Keratinocyte (primary cell): ENCODE measurements at regions not wholly inside any gene's neighbourhood (a gene's known extent, or its start where the extent isn't known, plus 50 kb on each side); places are given as distances from the start of the nearest gene placed in this dataset.

Source experiments
- DNase-seq: peaks from one replicate; pipeline ENCODE4 v3.0.0-alpha.2; 2011; ENCODE audit warnings: low read depth, missing footprints, low spot score
- FAIRE-seq: peaks from 2 replicates; lab custom pipeline; 2011; peaks lifted over from hg19 to GRCh38; lab: Jason Lieb, UNC
- H2AFZ ChIP-seq: 2 replicates; pipeline ENCODE4 v1.6.0; 2012; ENCODE audit warnings: low read length, control low read depth, inconsistent platforms; ENCODE audit not compliant: control insufficient read depth
- H3K27ac ChIP-seq: 2 replicates; pipeline ENCODE4 v1.5.1; 2011; ENCODE audit warnings: low read length; ENCODE audit not compliant: control insufficient read depth, insufficient read depth
- H3K27me3 ChIP-seq: 3 replicates; pipeline ENCODE4 v1.6.0; 2011; ENCODE audit warnings: low read length; ENCODE audit not compliant: control insufficient read depth, insufficient read depth; ENCODE audit errors: extremely low read depth
- H3K36me3 ChIP-seq, 2 experiments: 2 replicates in 1 of 2; 3 replicates in 1 of 2; pipeline ENCODE4 v1.5.1; 2011; ENCODE audit warnings: low read length in 2 of 2, mild to moderate bottlenecking in 1 of 2; ENCODE audit not compliant: control insufficient read depth in 2 of 2, insufficient read depth in 2 of 2; ENCODE audit errors: extremely low read depth in 1 of 2
- H3K4me1 ChIP-seq: 3 replicates; pipeline ENCODE4 v1.5.1; 2011; ENCODE audit warnings: low read length; ENCODE audit not compliant: control insufficient read depth, insufficient read depth; ENCODE audit errors: extremely low read depth
- H3K4me2 ChIP-seq: 3 replicates; pipeline ENCODE4 v1.6.0; 2011; ENCODE audit warnings: low read depth, low read length; ENCODE audit not compliant: control insufficient read depth, insufficient read depth; ENCODE audit errors: extremely low read depth
- H3K4me3 ChIP-seq, 3 experiments: fragments of 200-600 bp in 1 of 3; sonication (generic) in 1 of 3; 2 replicates in 2 of 3; 3 replicates in 1 of 3; pipeline ENCODE4 v1.5.1; 2011 to 2016; ENCODE audit warnings: low read length in 3 of 3, mild to moderate bottlenecking in 3 of 3, control low read depth in 2 of 3, inconsistent platforms in 1 of 3, low read depth in 1 of 3, mixed read lengths in 1 of 3, mixed run types in 1 of 3, moderate library complexity in 1 of 3; ENCODE audit not compliant: control insufficient read depth in 2 of 3, insufficient read depth in 2 of 3; ENCODE audit errors: extremely low read depth in 1 of 3
- H3K79me2 ChIP-seq: 2 replicates; pipeline ENCODE4 v1.6.0; 2012; ENCODE audit warnings: low read length; ENCODE audit not compliant: control insufficient read depth, insufficient read depth
- H3K9ac ChIP-seq: 3 replicates; pipeline ENCODE4 v1.6.0; 2011; ENCODE audit warnings: low read length; ENCODE audit not compliant: control insufficient read depth, insufficient read depth; ENCODE audit errors: extremely low read depth
- H3K9me1 ChIP-seq: 3 replicates; pipeline ENCODE4 v1.6.0; 2011; ENCODE audit warnings: low read length; ENCODE audit not compliant: control insufficient read depth, insufficient read depth; ENCODE audit errors: extremely low read depth
- H3K9me3 ChIP-seq: 2 replicates; pipeline ENCODE4 v1.5.1; 2012; ENCODE audit warnings: low read depth, low read length; ENCODE audit not compliant: control insufficient read depth
- H4K20me1 ChIP-seq: 3 replicates; pipeline ENCODE4 v1.6.0; 2011; ENCODE audit warnings: low read length; ENCODE audit not compliant: control insufficient read depth, insufficient read depth; ENCODE audit errors: extremely low read depth
- EZH2 ChIP-seq: IDR thresholded peaks from one replicate; pipeline ENCODE4 v1.6.1; 2012; ENCODE audit warnings: inconsistent platforms, mild to moderate bottlenecking, low read length, moderate library complexity
- dilution Hi-C: fragments of 300-500 bp; cut with MboI; formaldehyde crosslinking; loops from one replicate; pipeline ENCODE4 v1.7.0; 2020; ENCODE audit warnings: low sequenced_read_pairs; ENCODE audit not compliant: extremely low pct_ligation_motif_present
- TF ChIP-seq, protein P1 (sequence below), 3 experiments: IDR thresholded peaks in 1 of 3; conservative IDR thresholded peaks in 1 of 3; optimal IDR thresholded peaks in 1 of 3; 2 replicates in 2 of 3; 3 replicates in 1 of 3; pipeline versions ENCODE3 to v1.5.1; 2011; ENCODE audit warnings: low read length in 3 of 3, mild to moderate bottlenecking in 3 of 3, moderate library complexity in 2 of 3, control low read depth in 1 of 3, inconsistent platforms in 1 of 3; ENCODE audit not compliant: insufficient read depth in 2 of 3; ENCODE audit errors: extremely low read depth in 1 of 3

DNA sequence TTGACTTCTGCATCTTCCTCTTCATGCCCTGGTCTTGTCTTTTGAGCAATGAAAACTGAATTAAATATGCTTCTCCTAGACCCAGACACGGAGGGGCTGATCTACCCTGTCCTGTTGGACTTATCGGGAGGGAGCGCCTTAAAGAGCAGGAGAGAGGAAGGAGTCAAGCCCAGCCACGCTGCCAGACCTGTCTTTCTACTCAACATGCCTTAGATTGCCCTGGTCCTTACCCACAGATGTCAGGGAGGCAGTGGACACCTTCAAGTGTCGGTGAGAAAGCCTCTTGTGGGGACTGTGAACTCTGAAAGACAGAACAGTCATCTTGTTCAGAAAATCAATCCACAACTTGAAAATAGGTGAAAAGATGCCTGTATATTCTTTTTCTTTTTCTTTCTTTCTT, 61.8 kb downstream of the IRAG1 start:
- Histone ChIP-seq H3K4me1 (no peaks in the 10 kb centered on the region), H3K9ac (no peak overlapping the region), H2AFZ (no peak overlapping the region), H3K36me3 (no peaks in the 10 kb centered on the region), H3K9me1 (no peaks in the 10 kb centered on the region), H4K20me1 (no peaks in the 10 kb centered on the region), H3K27me3 (peaks cover 4% of the 10 kb centered on the region), H3K9me3 (no peaks in the 10 kb centered on the region), H3K79me2 (no peaks in the 10 kb centered on the region), H3K27ac (no peak overlapping the region), H3K4me3 (no peak overlapping the region), H3K4me2 (no peak overlapping the region)
- dilution Hi-C loops = no loop called here
- no peak for TF ChIP-seq EZH2
- TF ChIP-seq, protein P1, sequence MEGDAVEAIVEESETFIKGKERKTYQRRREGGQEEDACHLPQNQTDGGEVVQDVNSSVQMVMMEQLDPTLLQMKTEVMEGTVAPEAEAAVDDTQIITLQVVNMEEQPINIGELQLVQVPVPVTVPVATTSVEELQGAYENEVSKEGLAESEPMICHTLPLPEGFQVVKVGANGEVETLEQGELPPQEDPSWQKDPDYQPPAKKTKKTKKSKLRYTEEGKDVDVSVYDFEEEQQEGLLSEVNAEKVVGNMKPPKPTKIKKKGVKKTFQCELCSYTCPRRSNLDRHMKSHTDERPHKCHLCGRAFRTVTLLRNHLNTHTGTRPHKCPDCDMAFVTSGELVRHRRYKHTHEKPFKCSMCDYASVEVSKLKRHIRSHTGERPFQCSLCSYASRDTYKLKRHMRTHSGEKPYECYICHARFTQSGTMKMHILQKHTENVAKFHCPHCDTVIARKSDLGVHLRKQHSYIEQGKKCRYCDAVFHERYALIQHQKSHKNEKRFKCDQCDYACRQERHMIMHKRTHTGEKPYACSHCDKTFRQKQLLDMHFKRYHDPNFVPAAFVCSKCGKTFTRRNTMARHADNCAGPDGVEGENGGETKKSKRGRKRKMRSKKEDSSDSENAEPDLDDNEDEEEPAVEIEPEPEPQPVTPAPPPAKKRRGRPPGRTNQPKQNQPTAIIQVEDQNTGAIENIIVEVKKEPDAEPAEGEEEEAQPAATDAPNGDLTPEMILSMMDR (optimal IDR thresholded peaks at IDR 0.05 in 1 of 3, IDR thresholded peaks at IDR 0.05 in 1 of 3, conservative IDR thresholded peaks at IDR 0.05 in 1 of 3; ENCODE audit: extremely low read depth in 1 of 3, insufficient read depth in 2 of 3, low read length in 3 of 3) = no peak
- FAIRE-seq = no peak
- no peak for DNase-seq

DNA sequence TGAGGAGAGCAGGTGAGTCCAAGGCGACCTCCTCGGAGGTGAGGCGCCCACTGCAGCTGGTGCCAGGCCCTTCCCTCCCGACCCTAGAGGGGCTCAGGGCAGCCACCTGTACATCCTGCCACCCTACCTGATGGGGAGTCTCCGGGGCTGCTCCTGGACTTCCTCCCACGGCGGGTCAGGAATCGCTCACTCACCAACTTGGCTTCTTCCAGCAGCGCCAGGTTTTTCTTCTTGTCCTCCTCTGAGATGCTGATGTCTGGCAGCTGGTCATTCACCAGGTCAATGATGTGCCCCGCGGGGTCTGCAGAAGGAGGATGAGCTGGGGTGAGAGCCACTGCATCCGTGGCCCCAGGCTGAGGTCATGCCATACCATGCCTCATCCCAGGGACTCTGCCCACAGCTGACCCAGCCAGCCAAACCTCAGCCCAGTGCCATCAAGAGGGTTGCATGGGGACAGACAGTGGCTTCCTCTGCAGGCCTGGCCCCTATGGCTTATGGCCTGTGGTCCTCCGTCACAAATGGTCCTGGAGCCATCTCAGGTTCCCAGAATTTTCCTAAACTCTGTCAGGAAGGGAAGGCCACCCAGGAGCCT, 61.0 kb upstream of the LYVE1 start:
- no peak overlapping the region for H3K9ac ChIP-seq
- dilution Hi-C loops = no loop called here
- no peaks in the 10 kb centered on the region for H3K36me3 ChIP-seq
- no peaks in the 10 kb centered on the region for H3K4me1 ChIP-seq
- TF ChIP-seq EZH2 = no peak
- TF ChIP-seq, protein P1 (optimal IDR thresholded peaks at IDR 0.05 in 1 of 3, IDR thresholded peaks at IDR 0.05 in 1 of 3, conservative IDR thresholded peaks at IDR 0.05 in 1 of 3; ENCODE audit: extremely low read depth in 1 of 3, insufficient read depth in 2 of 3, low read length in 3 of 3) = no peak
- no peak overlapping the region for H2AFZ ChIP-seq
- H3K79me2 ChIP-seq = no peaks in the 10 kb centered on the region
- peaks cover 4% of the 10 kb centered on the region for H3K27me3 ChIP-seq
- H3K9me1 ChIP-seq = no peaks in the 10 kb centered on the region
- no peak overlapping the region for H3K27ac ChIP-seq
- FAIRE-seq (no peak), DNase-seq (no peak)
- no peaks in the 10 kb centered on the region for H3K9me3 ChIP-seq
- no peak overlapping the region for H3K4me3 ChIP-seq
- H3K4me2 ChIP-seq = no peak overlapping the region
- no peaks in the 10 kb centered on the region for H4K20me1 ChIP-seq
